ENCODE measurements at regions not wholly inside any gene's neighbourhood (a gene's known extent, or its start where the extent isn't known, plus 50 kb on each side); places are given as distances from the start of the nearest gene placed in this dataset.

DNA sequence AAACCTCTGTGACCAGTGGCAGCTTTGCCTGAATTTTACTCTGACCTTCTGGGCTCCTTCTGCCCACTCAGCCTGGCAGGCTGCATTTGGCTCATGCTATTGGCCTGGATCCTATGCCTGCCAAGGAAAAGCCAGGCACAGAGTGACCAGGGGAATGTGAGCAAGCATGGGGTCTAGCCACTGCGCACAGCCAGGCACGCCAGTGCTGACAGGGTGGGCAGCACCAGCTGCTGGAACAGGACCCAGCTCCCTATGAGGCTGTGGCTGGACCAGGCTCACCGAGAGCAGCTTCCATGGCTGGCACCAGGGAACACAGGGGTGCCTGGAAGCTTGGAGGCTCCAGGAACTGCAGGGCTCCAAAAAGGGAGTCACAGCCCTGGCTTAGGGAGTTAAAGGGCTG lies 311.5 kb upstream of the SYT4 start:
- intact Hi-C loops (cut with micrococcal nuclease; ENCODE audit: unreplicated experiment) = loop anchor here (5.0 kb wide), 2 partner anchors 52 to 172 kb away; no protein-coding TSS in a partner anchor
- Mint-ChIP-seq H3K36me3 (ENCODE audit: insufficient read depth, unreplicated experiment) (no peaks in the 10 kb centered on the region), H3K27me3 (ENCODE audit: unreplicated experiment) (no peaks in the 10 kb centered on the region), H3K9me3 (ENCODE audit: low read depth, unreplicated experiment) (no peaks in the 10 kb centered on the region), H3K27ac (ENCODE audit: unreplicated experiment) (no peak overlapping the region), H3K4me1 (ENCODE audit: low read depth, unreplicated experiment) (no peaks in the 10 kb centered on the region), H3K4me3 (ENCODE audit: low read depth, unreplicated experiment) (no peak overlapping the region)
- DNase-seq = no peak
- BruUV-seq (replicated peaks) = no TSS peak
- TF ChIP-seq, protein P1, sequence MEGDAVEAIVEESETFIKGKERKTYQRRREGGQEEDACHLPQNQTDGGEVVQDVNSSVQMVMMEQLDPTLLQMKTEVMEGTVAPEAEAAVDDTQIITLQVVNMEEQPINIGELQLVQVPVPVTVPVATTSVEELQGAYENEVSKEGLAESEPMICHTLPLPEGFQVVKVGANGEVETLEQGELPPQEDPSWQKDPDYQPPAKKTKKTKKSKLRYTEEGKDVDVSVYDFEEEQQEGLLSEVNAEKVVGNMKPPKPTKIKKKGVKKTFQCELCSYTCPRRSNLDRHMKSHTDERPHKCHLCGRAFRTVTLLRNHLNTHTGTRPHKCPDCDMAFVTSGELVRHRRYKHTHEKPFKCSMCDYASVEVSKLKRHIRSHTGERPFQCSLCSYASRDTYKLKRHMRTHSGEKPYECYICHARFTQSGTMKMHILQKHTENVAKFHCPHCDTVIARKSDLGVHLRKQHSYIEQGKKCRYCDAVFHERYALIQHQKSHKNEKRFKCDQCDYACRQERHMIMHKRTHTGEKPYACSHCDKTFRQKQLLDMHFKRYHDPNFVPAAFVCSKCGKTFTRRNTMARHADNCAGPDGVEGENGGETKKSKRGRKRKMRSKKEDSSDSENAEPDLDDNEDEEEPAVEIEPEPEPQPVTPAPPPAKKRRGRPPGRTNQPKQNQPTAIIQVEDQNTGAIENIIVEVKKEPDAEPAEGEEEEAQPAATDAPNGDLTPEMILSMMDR (IDR thresholded peaks at IDR 0.05; ENCODE audit: unreplicated experiment) = no peak
- CTCF ChIA-PET = interaction anchor here (2.9 kb wide), 1 partner anchor 17 kb away, joined by 27 read pairs; no protein-coding TSS in a partner anchor

- no peak overlapping the region for H3K27ac Mint-ChIP-seq (ENCODE audit: unreplicated experiment)
- no peaks in the 10 kb centered on the region for H3K4me1 Mint-ChIP-seq (ENCODE audit: low read depth, unreplicated experiment)
- TF ChIP-seq, protein P1 (IDR thresholded peaks at IDR 0.05; ENCODE audit: unreplicated experiment) = no peak
- H3K4me3 Mint-ChIP-seq (ENCODE audit: low read depth, unreplicated experiment) = no peak overlapping the region
- no peaks in the 10 kb centered on the region for H3K9me3 Mint-ChIP-seq (ENCODE audit: low read depth, unreplicated experiment)
- no peaks in the 10 kb centered on the region for H3K27me3 Mint-ChIP-seq (ENCODE audit: unreplicated experiment)
- DNase-seq = no peak
- H3K36me3 Mint-ChIP-seq (ENCODE audit: insufficient read depth, unreplicated experiment) = no peaks in the 10 kb centered on the region
- intact Hi-C loops (cut with micrococcal nuclease; ENCODE audit: unreplicated experiment) = loop anchor here (5.0 kb wide), 2 partner anchors 52 to 172 kb away; no protein-coding TSS in a partner anchor
- no TSS peak for BruUV-seq (replicated peaks)
- CTCF ChIA-PET = interaction anchor here (2.9 kb wide), 1 partner anchor 18 kb away, joined by 27 read pairs; no protein-coding TSS in a partner anchor
Observed at GRCh38 chr18:43589611-43590151, 312.4 kb upstream of the SYT4 start.

DNA sequence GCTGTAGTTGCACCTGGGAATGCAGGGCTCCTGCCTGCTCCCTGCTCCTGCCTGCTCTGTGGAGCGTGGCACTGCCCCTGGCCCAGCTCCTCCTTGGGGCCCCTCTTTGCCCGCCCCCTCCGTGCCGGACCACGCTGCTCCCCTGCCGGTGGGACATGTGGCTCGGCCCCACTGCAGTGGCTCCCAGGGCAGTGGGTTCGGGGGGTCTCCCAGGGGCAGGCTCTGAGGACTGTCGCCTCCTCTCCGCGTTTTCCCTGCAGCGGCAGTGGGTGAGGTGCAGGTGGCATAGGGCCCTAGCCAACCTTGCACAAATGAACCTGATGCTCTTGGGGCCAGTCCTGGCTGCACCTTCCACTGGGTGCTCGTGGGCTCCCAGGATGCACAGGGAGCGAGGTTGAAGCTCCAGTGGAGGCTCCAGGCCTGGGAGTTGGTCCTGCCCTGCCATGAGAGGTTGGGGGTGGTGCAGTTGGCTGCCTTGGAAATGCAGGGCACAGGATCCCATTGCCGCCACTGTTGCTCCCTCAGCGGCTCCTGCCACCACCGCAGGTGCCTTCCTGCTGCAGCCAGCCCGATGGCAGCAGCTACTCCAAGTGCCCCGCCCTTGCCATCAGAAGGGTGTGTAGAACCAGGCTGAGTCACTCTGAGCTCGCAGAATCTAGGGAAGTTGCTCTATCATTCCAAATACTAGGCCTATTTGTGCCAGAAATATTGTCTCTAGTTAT lies 313.1 kb upstream of the SYT4 start:
- no peak overlapping the region for H3K27ac Mint-ChIP-seq (ENCODE audit: unreplicated experiment)
- BruUV-seq (replicated peaks) = no TSS peak
- TF ChIP-seq, protein P1 (IDR thresholded peaks at IDR 0.05; ENCODE audit: unreplicated experiment) = no peak
- H3K4me3 Mint-ChIP-seq (ENCODE audit: low read depth, unreplicated experiment) = no peak overlapping the region
- intact Hi-C loops (cut with micrococcal nuclease; ENCODE audit: unreplicated experiment) = no loop called here
- no peaks in the 10 kb centered on the region for H3K4me1 Mint-ChIP-seq (ENCODE audit: low read depth, unreplicated experiment)
- CTCF ChIA-PET = interaction anchor here (1.0 kb wide), 1 partner anchor 19 kb away, joined by 6 read pairs; no protein-coding TSS in a partner anchor
- H3K36me3 Mint-ChIP-seq (ENCODE audit: insufficient read depth, unreplicated experiment) = peaks cover under 1% of the 10 kb centered on the region
- H3K27me3 Mint-ChIP-seq (ENCODE audit: unreplicated experiment) = no peaks in the 10 kb centered on the region
- H3K9me3 Mint-ChIP-seq (ENCODE audit: low read depth, unreplicated experiment) = no peaks in the 10 kb centered on the region
- DNase-seq = peak; percentile 59

DNA sequence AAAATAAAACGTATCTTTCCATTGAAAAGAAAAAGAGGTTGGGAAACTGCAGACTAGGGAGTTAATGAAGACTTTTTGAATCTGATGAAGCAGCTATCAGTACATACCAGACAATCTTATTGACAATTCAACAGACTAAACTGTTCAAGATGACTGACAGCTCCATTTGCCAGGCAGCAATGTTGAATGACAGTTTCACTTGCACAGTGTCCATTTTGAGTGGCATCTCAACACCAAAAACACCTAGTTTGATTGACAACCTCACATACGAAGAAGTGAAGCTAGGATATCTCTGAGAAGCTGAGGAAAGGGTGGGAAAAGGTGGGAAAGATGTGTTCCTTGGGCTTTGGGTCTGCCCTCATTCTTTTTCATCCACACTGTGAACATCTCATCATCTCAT lies 315.0 kb upstream of the SYT4 start:
- TF ChIP-seq, protein P1 (IDR thresholded peaks at IDR 0.05; ENCODE audit: unreplicated experiment) = no peak
- Mint-ChIP-seq H3K27ac (ENCODE audit: unreplicated experiment) (no peak overlapping the region), H3K4me1 (ENCODE audit: low read depth, unreplicated experiment) (no peaks in the 10 kb centered on the region), H3K36me3 (ENCODE audit: insufficient read depth, unreplicated experiment) (peaks cover 4% of the 10 kb centered on the region), H3K9me3 (ENCODE audit: low read depth, unreplicated experiment) (no peaks in the 10 kb centered on the region), H3K4me3 (ENCODE audit: low read depth, unreplicated experiment) (no peak overlapping the region), H3K27me3 (ENCODE audit: unreplicated experiment) (no peaks in the 10 kb centered on the region)
- CTCF ChIA-PET = no interaction called here
- no peak for DNase-seq
- intact Hi-C loops (cut with micrococcal nuclease; ENCODE audit: unreplicated experiment) = no loop called here
- no TSS peak for BruUV-seq (replicated peaks)
